ENCODE measurements at regions not wholly inside any gene's neighbourhood (a gene's known extent, or its start where the extent isn't known, plus 50 kb on each side); places are given as distances from the start of the nearest gene placed in this dataset.

GRCh38 chr15:47384341-47384740 lies 333.0 kb upstream of the SEMA6D start:
- no peak overlapping the region for H3K4me3 Mint-ChIP-seq
- CTCF ChIA-PET = interaction anchor here (1.0 to 2.2 kb wide), 3 partner anchors 10 to 188 kb away, joined by 3 to 16 read pairs (median 4); no protein-coding TSS in a partner anchor
- POLR2A ChIA-PET = interaction anchor here (0.6 to 0.8 kb wide), 2 partner anchors 12 to 289 kb away, joined by 3 to 4 read pairs; no protein-coding TSS in a partner anchor

DNA sequence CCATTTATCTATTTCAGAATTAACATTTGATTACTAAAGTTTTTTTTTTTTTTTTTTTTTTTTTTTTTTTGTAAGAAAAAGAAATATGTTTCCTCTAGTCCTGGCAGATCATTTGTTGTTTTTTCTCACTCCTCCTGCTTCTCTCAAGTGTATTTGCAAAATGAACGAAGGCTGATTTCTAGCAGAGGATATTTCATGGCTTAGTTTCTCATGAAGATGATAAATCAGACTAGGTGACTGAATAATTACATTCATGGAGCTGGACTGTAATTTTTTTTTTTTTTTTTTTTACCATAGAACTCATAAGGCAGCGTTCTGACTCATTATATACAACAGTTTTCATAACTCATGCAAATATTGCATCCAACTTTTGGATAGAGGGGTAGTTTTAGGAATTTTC lies 332.5 kb upstream of the SEMA6D start:
- DNase-seq (ENCODE audit: low spot score) = no peak
- TF ChIP-seq, protein P1, sequence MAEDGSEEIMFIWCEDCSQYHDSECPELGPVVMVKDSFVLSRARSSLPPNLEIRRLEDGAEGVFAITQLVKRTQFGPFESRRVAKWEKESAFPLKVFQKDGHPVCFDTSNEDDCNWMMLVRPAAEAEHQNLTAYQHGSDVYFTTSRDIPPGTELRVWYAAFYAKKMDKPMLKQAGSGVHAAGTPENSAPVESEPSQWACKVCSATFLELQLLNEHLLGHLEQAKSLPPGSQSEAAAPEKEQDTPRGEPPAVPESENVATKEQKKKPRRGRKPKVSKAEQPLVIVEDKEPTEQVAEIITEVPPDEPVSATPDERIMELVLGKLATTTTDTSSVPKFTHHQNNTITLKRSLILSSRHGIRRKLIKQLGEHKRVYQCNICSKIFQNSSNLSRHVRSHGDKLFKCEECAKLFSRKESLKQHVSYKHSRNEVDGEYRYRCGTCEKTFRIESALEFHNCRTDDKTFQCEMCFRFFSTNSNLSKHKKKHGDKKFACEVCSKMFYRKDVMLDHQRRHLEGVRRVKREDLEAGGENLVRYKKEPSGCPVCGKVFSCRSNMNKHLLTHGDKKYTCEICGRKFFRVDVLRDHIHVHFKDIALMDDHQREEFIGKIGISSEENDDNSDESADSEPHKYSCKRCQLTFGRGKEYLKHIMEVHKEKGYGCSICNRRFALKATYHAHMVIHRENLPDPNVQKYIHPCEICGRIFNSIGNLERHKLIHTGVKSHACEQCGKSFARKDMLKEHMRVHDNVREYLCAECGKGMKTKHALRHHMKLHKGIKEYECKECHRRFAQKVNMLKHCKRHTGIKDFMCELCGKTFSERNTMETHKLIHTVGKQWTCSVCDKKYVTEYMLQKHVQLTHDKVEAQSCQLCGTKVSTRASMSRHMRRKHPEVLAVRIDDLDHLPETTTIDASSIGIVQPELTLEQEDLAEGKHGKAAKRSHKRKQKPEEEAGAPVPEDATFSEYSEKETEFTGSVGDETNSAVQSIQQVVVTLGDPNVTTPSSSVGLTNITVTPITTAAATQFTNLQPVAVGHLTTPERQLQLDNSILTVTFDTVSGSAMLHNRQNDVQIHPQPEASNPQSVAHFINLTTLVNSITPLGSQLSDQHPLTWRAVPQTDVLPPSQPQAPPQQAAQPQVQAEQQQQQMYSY (CRISPR knock-in tag; IDR thresholded peaks at IDR 0.05) = no peak
- TF ChIP-seq ZNF512 (CRISPR knock-in tag; IDR thresholded peaks at IDR 0.05; ENCODE audit: borderline replicate concordance) = no peak
- TF ChIP-seq, protein P2, sequence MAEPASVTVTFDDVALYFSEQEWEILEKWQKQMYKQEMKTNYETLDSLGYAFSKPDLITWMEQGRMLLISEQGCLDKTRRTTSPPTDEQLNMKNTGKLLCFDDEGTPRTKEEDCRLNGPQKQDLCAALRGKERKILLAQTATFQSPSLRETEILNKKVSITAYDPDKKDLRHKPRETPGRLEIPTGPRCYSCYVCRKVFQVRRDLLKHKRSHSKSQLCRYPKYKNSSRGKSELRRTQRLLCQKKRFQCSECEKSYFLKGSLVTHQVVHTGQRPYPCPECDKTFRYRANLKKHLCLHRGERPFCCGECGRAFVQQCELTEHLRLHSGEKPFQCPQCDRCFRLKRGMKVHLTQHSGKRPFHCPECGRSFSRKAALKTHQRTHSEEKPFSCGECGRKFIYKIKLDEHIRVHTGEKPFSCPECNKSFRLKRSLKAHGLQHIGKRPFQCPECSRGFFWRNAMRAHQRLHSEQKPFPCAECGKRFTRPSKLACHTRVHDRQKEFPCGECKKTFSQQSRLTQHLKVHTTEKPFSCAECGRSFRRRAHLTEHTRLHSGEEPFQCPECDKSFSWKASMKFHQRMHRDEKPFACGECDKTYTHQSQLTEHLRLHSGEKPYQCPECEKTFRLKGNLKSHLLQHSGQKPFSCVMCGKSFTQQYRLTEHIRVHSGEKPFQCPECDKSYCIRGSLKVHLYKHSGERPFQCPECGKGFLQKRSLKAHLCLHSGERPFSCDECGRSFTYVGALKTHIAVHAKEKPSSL (CRISPR knock-in tag; conservative IDR thresholded peaks at IDR 0.05) = no peak
- no peak for TF ChIP-seq OVOL2 (CRISPR knock-in tag; IDR thresholded peaks at IDR 0.05; ENCODE audit: borderline replicate concordance)
- TF ChIP-seq RORB (CRISPR knock-in tag; IDR thresholded peaks at IDR 0.05) = no peak
- no peak for TF ChIP-seq CREB1 (CRISPR knock-in tag; IDR thresholded peaks at IDR 0.05)
- TF ChIP-seq, protein P3, sequence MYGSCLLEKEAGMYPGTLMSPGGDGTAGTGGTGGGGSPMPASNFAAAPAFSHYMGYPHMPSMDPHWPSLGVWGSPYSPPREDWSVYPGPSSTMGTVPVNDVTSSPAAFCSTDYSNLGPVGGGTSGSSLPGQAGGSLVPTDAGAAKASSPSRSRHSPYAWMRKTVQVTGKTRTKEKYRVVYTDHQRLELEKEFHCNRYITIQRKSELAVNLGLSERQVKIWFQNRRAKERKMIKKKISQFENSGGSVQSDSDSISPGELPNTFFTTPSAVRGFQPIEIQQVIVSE (CRISPR knock-in tag; IDR thresholded peaks at IDR 0.05; ENCODE audit: borderline replicate concordance) = no peak
- TF ChIP-seq KAT7 (CRISPR knock-in tag; IDR thresholded peaks at IDR 0.05; ENCODE audit: borderline replicate concordance) = no peak
- no peak for TF ChIP-seq FOXP1 (CRISPR knock-in tag; IDR thresholded peaks at IDR 0.05; ENCODE audit: borderline replicate concordance)
- TF ChIP-seq ZNF671 (CRISPR knock-in tag; IDR thresholded peaks at IDR 0.05) = no peak
- TF ChIP-seq, protein P4, sequence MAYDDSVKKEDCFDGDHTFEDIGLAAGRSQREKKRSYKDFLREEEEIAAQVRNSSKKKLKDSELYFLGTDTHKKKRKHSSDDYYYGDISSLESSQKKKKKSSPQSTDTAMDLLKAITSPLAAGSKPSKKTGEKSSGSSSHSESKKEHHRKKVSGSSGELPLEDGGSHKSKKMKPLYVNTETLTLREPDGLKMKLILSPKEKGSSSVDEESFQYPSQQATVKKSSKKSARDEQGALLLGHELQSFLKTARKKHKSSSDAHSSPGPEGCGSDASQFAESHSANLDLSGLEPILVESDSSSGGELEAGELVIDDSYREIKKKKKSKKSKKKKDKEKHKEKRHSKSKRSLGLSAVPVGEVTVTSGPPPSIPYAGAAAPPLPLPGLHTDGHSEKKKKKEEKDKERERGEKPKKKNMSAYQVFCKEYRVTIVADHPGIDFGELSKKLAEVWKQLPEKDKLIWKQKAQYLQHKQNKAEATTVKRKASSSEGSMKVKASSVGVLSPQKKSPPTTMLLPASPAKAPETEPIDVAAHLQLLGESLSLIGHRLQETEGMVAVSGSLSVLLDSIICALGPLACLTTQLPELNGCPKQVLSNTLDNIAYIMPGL (CRISPR knock-in tag; IDR thresholded peaks at IDR 0.05) = no peak
- no peak for TF ChIP-seq TEAD4 (CRISPR knock-in tag; IDR thresholded peaks at IDR 0.05)
- TF ChIP-seq NR3C1 (CRISPR knock-in tag; conservative IDR thresholded peaks at IDR 0.05; ENCODE audit: low read depth) = no peak
- no peak for TF ChIP-seq JUN (CRISPR knock-in tag; IDR thresholded peaks at IDR 0.05)
- no peak for TF ChIP-seq NFYB (CRISPR knock-in tag; conservative IDR thresholded peaks at IDR 0.05; ENCODE audit: low read depth)
- no peak overlapping the region for H3K4me3 Mint-ChIP-seq
- H3K36me3 Mint-ChIP-seq = no peaks in the 10 kb centered on the region
- peaks cover 9% of the 10 kb centered on the region for H3K4me1 Mint-ChIP-seq
- POLR2A ChIA-PET = interaction anchor here (0.6 to 0.8 kb wide), 2 partner anchors 12 to 289 kb away, joined by 3 to 4 read pairs; no protein-coding TSS in a partner anchor
- H3K27me3 Mint-ChIP-seq (ENCODE audit: low read depth) = no peaks in the 10 kb centered on the region
- no peak for ATAC-seq
- H3K9me3 Mint-ChIP-seq = peaks cover 3% of the 10 kb centered on the region
- no peak overlapping the region for H3K27ac Mint-ChIP-seq
- CTCF ChIA-PET = interaction anchor here (1.0 to 2.2 kb wide), 2 partner anchors 10 to 189 kb away, joined by 4 to 16 read pairs; no protein-coding TSS in a partner anchor

More at GRCh38 chr15:47384341-47384740, 333.0 kb upstream of the SEMA6D start:
- H3K36me3 Mint-ChIP-seq = no peaks in the 10 kb centered on the region
- no peaks in the 10 kb centered on the region for H3K27me3 Mint-ChIP-seq (ENCODE audit: low read depth)
- DNase-seq (ENCODE audit: low spot score) = no peak
- H3K27ac Mint-ChIP-seq = no peak overlapping the region; the same call in 1 of the 2 replicates
- H3K4me1 Mint-ChIP-seq = peaks cover 9% of the 10 kb centered on the region
- peaks cover 5% of the 10 kb centered on the region for H3K9me3 Mint-ChIP-seq
- peak; percentile 78; the same call in 1 of the 2 replicates for TF ChIP-seq GABPB1 (CRISPR knock-in tag; IDR thresholded peaks at IDR 0.05)
- TF ChIP-seq, protein P5, sequence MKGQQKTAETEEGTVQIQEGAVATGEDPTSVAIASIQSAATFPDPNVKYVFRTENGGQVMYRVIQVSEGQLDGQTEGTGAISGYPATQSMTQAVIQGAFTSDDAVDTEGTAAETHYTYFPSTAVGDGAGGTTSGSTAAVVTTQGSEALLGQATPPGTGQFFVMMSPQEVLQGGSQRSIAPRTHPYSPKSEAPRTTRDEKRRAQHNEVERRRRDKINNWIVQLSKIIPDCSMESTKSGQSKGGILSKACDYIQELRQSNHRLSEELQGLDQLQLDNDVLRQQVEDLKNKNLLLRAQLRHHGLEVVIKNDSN (CRISPR knock-in tag; IDR thresholded peaks at IDR 0.05) = no peak
- peak; percentile 77 for ATAC-seq

Data from WTC11 (cell line).